ENCODE measurements at regions not wholly inside any gene's neighbourhood (a gene's known extent, or its start where the extent isn't known, plus 50 kb on each side); places are given as distances from the start of the nearest gene placed in this dataset.
"Not testable (repeated sequence)": the region's sequence is repeated elsewhere in the genome, so short reads cannot be mapped to it uniquely, and the experiment has no call there.

- no peak for DNase-seq
These were observed 423.6 kb downstream of the OTOL1 start for GRCh38 chr3:161920196-161920595.

GRCh38 chr3:161925749-161926360 lies 429.2 kb downstream of the OTOL1 start:
- DNase-seq: no peak

- no peak for DNase-seq
These were observed 430.5 kb downstream of the OTOL1 start for GRCh38 chr3:161927131-161927530.

DNA sequence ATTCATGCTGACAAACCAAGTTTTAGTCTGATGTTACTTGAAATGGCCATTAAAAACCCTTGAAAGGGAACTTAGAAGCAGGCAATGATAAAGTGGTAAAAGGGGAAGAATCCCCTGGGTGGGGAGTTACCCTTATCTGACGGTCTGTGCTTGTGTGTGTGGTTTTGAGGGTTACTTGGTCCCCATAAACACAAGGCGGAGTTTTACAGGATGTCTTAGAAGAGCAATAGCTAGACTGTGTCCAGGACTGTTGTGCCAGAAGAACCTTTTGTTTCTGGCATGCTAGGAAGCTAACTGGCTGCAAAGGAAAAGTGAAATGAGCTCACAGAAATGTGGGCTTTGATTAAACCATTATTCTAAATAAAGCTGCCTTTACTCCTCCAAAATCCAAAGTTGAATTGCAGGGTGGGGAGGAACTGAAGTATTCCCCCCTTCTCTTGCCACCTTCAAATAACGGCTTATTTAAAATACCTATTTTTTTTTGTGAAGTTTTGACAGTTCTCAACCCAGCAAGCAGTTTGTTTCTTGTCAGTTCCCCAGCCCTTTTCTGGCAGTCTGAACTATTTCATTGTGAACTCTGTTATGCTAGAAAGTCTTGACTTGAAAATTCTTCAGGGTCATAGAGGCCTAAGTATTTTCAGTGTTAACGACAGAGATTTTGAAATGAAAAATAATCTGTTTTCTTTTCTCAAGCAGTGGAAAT lies 443.5 kb downstream of the OTOL1 start:
- no peak for DNase-seq

DNA sequence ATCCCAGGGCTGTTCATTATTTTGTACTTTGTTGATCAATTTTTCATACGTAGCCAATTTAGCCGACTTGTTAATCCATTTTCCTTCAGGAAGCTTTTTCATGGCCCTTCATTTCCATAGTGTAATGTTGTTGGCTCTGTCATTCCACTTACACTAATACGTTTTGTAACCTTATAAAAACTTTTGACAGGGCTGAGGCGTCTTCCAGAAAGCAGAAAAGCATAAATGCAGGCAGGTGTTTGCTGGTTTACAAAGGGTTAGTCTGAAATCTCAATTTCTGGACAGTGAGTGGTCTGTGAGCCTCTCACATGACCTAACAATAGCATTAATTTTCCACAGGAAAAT lies 444.0 kb downstream of the OTOL1 start:
- no peak for DNase-seq

DNA sequence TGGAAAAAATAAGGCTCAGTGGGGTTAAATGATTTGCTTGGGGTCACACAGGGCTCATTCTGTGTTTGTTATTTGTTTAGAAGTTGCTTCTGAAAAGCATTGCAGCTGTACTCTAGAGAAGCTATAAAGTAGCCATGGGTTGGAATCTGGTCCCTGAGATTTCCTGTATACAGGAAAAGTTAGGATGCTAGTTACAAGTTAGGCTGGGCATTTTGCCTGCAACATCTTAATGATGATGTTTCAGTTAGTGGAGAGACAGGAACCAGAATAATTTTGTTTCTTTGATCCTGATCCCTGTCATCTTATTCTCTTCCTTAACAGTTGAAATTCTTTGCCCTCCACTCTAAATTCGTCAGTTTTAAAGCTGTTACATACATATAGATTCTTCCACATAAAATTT lies 445.3 kb downstream of the OTOL1 start:
- DNase-seq: no peak

DNA sequence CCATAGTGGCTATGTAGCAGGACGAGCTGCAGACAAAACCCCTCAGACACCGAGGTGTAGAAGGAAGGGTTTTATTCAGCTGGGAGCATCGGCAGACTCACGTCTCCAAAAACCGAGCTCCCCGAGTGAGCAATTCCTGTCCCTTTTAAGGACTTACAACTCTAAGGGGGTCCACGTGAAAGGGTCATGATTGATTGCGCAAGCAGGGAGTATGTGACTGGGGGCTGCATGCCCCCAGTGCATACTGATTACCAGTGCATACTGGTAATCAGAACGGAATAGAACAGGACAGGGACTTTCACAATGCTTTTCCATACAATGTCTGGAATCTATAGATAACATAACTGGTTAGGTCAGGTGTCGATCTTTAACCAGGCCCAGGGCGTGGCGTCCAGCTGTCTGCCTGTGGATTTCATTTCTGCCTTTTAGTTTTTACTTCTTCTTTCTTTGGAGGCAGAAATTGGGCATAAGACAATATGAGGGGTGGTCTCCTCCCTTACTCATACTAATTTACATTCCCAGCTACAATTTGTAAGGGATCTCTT lies 447.3 kb downstream of the OTOL1 start:
- not testable (repeated sequence) for DNase-seq

- DNase-seq: no peak
These were observed 449.9 kb downstream of the OTOL1 start for GRCh38 chr3:161946443-161946960.

DNA sequence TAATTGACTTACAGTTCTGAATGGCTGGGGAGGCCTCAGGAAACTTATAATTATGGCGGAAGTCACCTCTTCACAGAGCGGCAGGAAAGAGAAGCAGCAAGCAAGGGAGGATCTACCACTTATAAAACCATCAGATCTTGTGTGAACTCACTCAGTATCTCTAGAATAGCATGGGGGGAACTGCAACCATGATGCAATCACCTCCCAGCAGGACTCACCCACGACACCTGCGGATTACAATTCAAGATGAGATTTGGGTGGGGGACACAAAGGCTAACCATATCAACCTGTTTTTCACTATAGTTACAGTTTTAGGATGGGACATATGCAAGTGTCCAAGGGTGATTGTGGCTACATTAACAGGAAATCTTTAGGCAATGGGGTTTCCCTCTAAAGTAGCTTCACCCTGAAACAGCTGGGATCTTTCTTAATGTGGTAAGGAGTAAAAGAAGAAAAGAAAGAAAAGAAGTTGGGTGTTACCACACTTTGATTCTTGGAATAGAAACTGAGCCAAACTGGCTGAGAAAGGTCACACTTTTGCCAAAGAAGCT lies 453.8 kb downstream of the OTOL1 start:
- DNase-seq: no peak

DNA sequence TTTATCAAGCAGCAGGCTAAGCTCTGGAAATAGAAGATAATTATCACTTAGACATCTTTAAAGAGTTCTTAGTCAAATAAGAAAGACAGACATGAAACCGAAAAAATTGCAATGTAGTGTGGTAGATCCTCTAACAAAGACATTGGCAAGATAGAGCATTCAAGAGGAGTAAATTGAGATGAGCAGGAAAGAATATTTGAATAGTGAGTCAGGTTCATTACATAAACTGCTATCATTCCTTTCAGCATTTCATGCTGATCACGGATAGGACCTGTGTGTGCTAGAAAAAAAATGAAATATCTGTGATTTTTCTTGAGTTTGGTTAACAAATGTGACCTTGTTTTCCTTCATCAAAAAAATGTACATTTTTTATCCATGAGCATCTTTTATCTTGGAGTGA lies 460.9 kb downstream of the OTOL1 start:
- no peak for DNase-seq

- no peak for DNase-seq
These were observed 468.2 kb downstream of the OTOL1 start for GRCh38 chr3:161964857-161965256.

GRCh38 chr3:161969867-161970266 lies 473.3 kb downstream of the OTOL1 start:
- no peak for DNase-seq

- DNase-seq: no peak
These were observed 478.6 kb downstream of the OTOL1 start for GRCh38 chr3:161975201-161975600.

- DNase-seq: no peak
These were observed 480.5 kb downstream of the OTOL1 start for GRCh38 chr3:161977063-161977462.

- DNase-seq: no peak
These were observed 481.2 kb downstream of the OTOL1 start for GRCh38 chr3:161977850-161978249.

- no peak for DNase-seq
These were observed 491.3 kb downstream of the OTOL1 start for GRCh38 chr3:161987933-161988332.

- no peak for DNase-seq
These were observed 492.4 kb downstream of the OTOL1 start for GRCh38 chr3:161989012-161989411.

GRCh38 chr3:161990036-161990435 lies 493.4 kb downstream of the OTOL1 start:
- DNase-seq: no peak

DNA sequence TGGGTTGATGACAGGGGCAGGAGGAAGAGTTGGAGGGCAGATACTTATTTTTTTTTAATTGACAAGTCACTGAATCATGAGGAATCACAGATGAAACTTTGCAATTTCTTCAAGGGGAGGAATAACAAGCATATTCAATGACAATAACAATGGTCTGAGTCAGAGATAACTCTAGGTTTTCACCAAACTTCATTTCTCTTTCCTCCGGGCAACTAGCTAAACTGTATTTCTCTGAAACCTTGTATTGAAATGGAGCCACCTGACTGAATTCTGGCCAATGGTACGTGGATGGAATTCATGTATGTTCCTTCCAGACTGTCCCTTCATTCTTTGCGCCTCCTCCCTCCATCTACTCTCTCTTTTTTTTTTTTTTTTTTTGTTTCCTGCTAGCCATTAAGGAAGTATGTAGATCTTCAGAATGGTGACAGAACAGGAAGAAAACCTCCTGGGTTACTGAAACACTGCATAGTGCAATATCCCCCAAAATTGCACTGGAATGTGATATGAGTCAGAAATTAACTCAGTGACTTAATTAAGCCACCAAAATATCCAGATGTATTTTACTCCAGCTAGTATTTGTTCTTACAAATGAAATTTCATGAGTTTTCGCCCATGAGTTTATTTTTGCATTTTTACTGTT lies 495.4 kb downstream of the OTOL1 start:
- no peak for DNase-seq

DNA sequence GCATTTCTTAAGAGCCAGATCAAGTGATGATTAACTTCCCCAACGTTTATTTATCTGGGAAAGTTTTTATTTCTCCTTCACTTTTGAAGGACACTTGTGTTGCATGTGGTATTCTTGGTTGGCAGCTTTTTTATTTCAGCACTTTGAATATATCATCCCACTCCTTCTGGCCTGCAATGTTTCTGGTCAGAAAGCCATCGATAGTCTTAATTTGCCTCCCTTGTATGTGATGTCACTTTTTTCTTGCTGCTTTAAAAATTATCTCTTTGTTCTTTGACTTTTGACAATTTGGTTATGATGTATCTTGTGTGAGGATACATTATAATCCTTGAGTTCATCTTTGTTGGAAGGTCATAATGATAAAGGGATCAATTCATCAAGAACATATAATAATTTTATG lies 503.2 kb downstream of the OTOL1 start:
- no peak for DNase-seq

GRCh38 chr3:162007722-162008121 lies 511.1 kb downstream of the OTOL1 start:
- no peak for DNase-seq

DNA sequence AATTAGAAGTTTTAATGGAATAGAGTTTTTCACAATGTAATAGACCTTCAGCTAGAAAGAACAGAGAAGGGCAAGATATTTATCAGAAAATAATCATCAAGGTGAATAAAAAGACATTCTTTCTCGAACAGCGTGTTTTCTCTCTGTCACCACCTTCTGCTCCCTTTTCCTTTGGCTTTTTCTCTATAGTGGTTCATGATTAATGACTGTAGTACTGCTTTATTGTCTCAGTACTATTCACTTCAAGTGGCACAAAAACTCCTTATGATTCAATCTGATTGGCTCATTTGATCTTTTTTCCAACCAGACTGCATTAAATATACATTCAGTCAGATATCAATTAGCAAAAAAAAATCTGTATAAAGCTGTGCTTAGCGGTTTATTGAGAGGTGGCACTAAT lies 516.0 kb downstream of the OTOL1 start:
- DNase-seq: no peak

DNA sequence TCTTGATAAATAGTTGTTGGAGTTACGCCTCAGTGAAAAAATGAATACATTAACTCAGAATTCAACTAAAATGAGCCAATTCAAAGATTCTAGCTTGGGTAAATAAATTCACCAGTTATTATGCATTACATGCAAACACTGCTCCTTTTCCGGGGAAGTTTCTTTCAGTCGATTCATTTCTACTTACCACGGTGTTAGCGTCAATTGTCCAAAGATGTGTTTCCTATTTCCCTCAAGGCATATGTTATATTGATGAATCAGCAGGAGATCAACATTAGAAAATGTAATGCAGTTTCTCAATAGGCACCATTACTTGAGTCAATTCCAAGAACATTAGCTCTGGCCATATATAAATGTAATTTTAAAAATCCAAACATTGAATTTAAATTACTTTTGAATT lies 517.7 kb downstream of the OTOL1 start:
- DNase-seq: no peak

GRCh38 chr3:162015856-162016255 lies 519.2 kb downstream of the OTOL1 start:
- no peak for DNase-seq
